H54 (cell line): ENCODE measurements at regions not wholly inside any gene's neighbourhood (a gene's known extent, or its start where the extent isn't known, plus 50 kb on each side); places are given as distances from the start of the nearest gene placed in this dataset.
"Not testable (repeated sequence)": the region's sequence is repeated elsewhere in the genome, so short reads cannot be mapped to it uniquely, and the experiment has no call there.

Experiments
- DNase-seq: peaks from one replicate; pipeline ENCODE4 v3.0.0; 2011; ENCODE audit warnings: low spot score, mixed read lengths; ENCODE audit not compliant: insufficient read length
- FAIRE-seq: peaks from 3 replicates; lab custom pipeline; 2011; peaks lifted over from hg19 to GRCh38; lab: Jason Lieb, UNC
- POLR2A ChIP-seq: IDR thresholded peaks from 2 replicates; pipeline ENCODE4 v1.6.1; 2011; ENCODE audit warnings: low read depth, mild to moderate bottlenecking, low read length

DNA sequence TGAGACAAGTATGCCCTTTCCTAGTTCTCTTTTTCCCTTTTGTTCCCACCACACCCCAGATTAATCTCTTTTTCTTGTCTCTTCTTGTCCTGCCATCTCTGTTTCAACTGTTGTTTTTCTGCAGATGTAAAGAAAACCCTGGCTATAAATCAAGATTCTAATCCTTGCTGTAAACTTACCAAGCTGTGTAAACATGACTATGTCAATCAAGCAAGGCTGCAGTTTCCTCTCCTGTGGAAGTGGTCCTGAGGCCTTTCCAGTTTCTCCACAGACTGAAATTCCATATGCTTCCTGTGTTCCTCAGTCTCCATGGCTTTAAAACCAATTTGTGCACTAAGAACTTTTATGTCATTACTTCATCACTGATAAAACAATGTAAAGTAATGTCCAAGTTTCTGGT, 288.8 kb upstream of the PIK3C3 start:
- DNase-seq (no peak), FAIRE-seq (no peak)
- no peak for TF ChIP-seq POLR2A

DNA sequence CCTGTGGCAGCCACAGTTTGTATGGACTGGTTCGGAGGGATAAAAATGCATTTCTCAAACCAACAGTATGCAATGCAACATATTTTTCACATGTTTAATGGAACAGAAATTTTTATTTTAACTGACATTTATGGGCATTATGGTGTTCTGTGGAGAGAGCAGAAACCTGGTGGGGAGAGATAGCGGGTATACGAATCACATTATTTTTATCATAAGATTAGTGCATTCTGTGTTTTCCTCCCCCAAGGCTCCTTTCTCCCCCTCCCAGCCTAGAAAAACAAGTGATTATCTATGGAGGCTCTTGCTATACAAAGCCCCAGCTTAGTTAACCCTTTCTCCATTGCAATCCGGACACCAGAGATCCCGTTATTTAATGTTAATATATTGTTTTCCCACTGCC, 289.8 kb upstream of the PIK3C3 start:
- no peak for TF ChIP-seq POLR2A
- FAIRE-seq (no peak), DNase-seq (no peak)

DNA sequence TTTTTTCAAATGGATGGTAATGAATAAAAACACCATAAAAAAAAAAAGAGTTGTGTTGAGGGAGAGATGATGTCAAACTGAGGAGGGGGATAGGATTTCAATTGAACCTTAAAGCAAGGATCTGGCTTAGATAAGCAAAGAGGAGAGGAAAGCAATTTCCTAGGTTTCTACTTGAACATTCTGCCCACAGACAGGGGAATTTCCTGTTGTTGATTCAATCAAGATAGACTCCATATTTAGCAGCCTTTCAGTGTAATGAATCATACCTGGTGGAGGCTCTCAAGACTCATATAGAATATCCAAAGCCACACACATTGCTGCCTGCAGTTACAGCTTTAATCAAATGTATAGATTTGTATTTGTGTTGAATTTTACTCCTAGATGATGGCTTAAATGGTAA, 294.4 kb upstream of the PIK3C3 start:
- no peak for DNase-seq
- FAIRE-seq: no peak
- TF ChIP-seq POLR2A: no peak

DNA sequence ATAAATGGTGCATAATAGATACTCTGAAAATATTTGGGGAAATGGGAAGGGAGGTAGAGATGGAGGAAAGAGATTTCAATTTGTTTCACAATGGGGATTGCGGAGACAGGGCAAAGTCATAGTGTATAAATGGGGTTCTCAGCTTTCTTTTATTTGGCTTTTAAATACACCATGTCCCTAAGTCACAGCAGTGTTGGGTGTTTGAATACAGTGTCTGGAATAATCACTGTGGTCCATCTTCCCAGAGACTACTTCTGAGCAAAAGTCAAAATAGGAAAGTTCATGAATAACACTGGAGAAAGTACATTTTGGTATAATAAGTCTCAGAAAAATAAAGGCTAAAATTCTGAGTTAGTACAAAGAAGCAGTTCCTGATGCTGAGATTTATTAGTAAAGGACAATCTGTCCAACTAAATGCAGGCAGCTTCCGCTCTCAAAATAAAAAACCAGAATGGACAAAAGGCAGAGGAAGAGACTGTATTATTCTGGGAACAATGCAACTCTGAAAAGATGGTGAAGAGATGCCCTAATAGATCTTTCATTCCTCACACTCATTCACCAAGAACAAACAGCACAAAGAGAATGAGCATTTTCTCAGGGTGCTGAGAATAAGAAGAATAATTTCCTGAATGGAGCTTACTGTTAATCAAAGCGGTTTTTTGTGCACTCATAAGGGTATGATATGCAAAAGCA, 295.4 kb upstream of the PIK3C3 start:
- TF ChIP-seq POLR2A: no peak
- DNase-seq (no peak), FAIRE-seq (no peak)

DNA sequence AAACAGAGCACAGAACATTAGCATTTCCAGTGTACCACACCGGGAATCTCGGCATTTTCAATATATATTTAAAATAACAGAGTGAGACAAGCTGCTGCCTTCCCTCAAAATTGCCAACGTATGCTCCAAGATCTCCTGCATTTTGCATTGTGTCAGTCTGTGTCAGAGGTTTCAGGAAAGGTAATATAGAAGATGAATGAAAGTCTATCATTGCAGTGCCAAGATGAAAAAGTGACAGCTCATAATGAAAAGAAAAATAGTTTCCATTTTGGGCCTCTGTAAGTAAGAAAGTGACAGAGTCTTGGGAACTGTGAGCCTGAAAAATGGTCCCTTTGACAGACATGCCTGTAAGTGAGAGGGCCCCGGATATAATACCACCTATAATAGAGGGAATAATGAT, 297.8 kb upstream of the PIK3C3 start:
- no peak for TF ChIP-seq POLR2A
- FAIRE-seq (no peak), DNase-seq (no peak)

DNA sequence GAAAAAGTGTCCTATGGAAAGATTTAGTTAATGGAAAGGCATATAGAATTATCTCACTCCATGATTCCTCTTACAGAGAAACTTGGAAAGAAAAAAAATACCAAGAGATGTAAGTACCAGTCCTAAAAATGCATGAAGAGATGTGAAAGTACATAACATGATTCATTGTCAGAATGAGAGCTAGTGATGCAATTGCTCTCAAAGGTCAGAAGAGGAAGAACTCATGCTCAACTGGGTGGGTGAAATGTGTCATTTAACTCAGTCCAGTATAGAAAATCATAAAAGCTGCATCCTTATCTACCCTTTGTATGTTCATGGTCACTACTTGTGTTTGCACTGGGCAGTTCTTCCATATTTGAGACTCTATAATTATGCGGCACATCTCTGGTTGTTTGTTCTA, 300.0 kb upstream of the PIK3C3 start:
- TF ChIP-seq POLR2A: no peak
- DNase-seq: no peak
- no peak for FAIRE-seq

DNA sequence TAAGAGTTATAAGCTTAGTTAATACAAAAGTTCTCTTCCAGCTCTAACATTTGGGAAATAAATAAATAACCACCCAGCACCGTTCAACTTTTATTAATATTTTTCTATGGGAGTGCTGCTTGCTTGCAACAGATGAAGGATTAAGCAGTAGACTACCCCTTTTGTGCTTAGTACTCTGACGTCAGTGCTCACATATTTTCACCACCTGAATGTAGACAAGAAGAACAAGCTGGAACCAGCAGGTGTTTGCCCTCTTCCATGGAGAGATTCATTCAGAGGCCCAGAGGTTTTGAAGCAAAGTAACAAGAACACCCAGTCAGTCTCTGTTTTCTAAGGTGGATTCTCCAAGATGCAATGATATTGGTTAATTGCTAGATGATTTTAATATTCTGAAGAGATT, 307.1 kb upstream of the PIK3C3 start:
- no peak for FAIRE-seq
- no peak for TF ChIP-seq POLR2A
- DNase-seq: no peak

DNA sequence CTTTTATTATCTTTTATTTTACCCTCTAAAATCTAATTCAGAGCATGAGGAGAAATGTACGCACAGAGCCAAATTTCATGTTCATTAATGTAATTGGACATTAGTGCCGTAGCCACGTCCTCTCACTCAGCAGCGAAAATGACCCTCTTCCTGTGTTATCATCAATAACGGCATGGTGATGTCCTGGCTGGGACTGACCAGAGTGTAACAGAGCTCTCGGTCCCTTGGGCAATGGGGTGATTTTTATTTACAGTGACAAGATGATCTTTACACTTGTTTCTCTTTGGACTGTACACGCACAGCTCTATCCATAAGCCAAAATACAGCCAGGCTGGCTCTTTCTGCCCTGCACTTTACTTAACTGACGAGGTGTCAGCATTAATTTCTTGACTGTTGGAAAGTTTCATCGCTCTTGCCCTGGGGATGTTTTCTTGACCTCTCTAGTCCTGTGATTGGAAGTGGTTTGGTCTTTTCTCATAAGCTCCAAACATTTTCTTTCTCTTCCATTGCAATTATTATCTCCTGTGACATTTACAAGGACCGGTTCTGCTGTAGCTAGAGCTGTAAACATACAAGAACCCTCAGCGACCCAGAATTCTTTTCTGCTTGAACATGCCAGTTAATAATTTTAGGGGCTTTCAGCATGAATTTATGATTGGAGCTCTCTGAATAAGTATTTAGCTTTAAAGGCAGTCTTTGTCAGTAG, 308.0 kb upstream of the PIK3C3 start:
- no peak for TF ChIP-seq POLR2A
- DNase-seq (no peak), FAIRE-seq (no peak)

DNA sequence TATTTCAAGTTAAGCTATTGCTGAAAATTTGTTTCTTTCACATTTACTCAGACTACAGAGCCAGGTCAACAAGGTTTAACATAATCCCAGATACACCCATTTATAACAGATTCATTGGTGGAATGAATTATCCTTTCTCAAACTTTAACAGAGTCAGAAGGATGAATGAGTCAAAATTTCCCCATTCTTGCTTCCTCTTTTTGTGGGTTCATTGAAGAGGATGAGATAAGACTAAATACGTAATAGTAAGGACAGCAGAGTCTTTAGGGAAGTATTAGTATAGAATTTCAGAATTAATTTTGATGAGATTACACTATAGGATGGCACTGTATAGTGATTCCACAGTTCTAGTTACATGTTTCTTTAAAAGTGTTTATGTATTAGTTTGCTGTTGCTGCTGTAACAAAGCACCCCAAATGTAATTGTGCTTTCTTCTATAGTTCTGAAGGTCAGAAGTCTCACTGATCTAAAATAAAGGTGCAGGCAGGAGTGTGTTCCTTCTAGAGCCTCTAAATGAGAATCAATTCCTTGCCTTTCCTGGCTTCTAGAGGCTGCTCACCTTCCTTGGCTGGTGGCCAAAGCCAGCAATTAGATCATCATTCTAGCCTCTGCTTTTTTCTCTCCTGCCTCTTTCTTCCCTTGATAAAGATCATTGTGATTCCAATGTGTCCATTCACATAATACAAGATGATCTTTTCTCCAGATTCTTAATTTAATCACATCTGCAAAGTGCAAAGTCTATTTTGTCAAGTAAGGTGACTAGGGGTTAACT, 309.3 kb upstream of the PIK3C3 start:
- no peak for FAIRE-seq
- DNase-seq: no peak

DNA sequence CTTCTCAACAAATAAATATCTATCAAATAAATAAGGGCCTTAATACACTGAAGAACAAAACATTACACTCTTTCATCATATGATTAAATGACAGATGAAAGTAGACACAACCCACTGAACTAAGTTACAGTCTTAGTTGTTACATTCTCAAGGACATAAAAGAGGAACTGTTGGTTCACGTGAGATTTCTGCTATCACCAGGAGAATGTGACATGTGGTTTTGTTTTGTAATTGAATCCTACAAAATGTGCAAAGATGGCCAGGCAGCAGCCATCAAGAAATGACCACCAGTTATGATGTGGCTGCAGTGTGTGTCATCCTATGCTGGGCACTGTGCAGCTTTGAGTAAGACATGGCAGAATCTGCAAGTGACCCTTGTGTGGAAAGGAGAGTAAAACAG, 310.6 kb upstream of the PIK3C3 start:
- DNase-seq (no peak), FAIRE-seq (no peak)
- no peak for TF ChIP-seq POLR2A

More for the DNA sequence above, 309.3 kb upstream of the PIK3C3 start:
- no peak for TF ChIP-seq POLR2A

DNA sequence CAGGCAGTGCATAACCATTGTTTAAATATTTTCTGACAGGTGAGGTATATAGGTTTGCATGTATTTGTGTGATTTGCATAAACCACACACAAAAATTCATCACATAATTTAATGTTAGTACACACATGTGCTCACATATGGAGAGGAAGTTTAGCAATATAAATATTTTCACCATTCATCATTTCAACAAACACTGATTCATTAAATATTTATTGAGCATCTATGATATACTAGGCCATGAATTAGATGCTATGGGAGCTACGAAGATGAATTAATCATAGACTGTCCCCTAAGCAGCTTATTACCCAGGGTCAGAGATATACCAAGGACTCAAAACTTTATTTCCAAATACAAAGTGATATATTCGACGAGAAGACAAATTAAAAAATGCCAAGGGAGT, 311.6 kb upstream of the PIK3C3 start:
- TF ChIP-seq POLR2A: no peak
- FAIRE-seq (no peak), DNase-seq (no peak)

DNA sequence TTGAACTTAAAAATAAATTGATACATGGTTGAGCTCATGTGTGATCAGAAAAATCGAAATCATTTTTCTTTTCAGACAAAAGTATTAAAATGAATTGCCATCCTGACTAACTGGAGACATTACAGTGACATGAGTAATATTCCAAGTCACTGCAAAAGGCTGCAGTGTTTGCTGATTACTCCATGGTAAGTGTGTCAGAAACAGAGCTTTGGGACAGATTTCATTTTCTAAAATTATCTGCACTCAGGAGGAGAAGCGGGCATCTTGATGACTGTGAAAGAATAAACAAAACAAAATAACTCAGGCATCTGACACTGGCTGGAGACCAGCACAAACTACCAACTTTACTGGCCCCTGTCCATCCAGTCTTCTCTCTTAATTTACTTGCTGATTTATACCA, 312.3 kb upstream of the PIK3C3 start:
- TF ChIP-seq POLR2A: no peak
- no peak for DNase-seq
- no peak for FAIRE-seq

DNA sequence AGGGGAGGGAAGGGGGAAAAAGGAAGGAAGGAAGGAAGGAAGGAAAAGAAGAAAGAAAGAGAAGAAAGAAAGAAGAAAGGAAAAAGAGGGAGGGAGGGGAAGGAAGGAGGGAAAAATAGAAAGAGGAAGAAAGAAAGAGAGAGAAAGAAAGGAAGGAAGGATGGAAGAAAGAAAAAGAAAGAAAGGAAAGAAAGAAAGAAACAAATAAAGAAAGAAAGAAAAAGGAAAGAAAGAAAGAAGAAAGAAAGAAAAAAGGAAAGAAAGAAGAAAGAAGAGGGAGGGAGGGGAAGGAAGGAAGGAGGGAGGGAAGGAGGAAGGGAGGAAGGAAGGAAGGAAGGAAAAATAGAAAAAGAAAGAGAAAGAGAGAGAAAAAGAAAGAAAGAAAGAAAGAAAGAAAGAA, 315.8 kb upstream of the PIK3C3 start:
- FAIRE-seq (no peak), DNase-seq (no peak)
- no peak for TF ChIP-seq POLR2A

DNA sequence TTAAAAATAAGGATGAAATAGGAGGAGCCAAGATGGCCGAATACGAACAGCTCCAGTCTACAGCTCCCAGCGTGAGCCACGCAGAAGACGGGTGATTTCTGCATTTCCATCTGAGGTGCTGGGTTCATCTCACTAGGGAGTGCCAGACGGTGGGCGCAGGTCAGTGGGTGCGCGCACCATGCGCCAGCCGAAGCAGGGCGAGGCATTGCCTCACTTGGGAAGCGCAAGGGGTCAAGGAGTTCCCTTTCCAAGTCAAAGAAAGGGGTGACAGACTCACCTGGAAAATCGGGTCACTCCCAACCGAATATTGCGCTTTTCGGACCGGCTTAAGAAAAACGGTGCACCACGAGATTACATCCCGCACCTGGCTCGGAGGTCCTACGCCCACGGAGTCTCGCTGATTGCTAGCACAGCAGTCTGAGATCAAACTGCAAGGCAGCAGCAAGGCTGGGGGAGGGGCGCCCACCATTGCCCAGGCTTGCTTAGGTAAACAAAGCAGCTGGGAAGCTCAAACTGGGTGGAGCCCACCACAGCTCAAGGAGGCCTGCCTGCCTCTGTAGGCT, 323.2 kb upstream of the PIK3C3 start:
- not testable (repeated sequence) for FAIRE-seq, DNase-seq

DNA sequence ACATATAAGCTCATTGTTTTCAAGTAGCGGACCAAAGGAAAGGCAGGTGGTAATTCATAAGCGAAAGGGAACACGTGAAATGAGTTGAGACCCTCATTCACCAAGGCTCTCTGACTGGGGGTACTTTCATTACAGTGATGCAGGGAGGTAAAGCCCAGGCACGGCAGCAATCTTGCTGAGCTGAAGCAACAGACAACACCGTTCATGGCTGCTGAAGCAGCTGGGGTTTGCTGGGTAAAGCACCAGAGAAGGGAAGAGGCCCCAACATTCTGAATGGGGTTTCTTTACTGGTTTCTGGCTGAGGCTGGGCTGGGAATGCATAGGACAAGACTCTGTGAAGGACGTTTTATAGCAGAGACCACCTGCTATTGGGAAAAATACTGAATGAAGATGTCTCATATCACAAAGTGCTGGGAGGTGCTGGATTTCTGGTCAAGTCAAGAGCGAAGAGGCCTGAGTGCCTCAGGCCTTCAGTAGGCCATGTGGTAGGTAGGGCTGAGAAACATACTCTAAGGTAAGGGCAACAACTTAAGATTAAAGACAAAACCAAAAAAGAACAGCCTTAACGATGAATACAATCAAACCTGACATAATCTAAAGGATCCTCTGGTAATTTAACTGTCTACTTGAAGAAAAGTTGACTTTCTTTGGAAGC, 324.7 kb upstream of the PIK3C3 start:
- no peak for FAIRE-seq
- no peak for TF ChIP-seq POLR2A
- DNase-seq: no peak
